ENCODE measurements at regions not wholly inside any gene's neighbourhood (a gene's known extent, or its start where the extent isn't known, plus 50 kb on each side); places are given as distances from the start of the nearest gene placed in this dataset.

DNA sequence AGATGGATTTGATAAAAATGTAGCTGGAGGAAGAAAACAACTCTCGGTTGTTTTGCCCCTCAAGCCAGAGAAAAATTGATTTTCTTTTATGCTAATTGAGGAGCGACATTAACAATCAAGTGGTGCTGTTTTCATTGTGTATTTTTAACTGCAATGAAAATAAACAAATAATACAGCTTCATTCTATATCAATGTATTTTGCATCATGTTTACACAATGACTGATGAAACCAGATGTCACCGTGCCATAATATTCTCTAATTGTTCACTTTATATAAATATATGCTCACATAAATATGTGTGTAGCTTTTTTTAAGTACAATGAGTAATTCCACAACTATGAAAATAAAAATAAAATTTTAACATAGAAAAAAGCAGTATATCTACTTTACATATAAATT is 139.0 kb upstream of the PRDM9 start:
- H4K20me1 ChIP-seq (ENCODE audit: control insufficient read depth, insufficient read depth, insufficient read length): no peaks in the 10 kb centered on the region
- Mint-ChIP-seq H3K9me3 (no peaks in the 10 kb centered on the region; a peak in 1 of 5 replicates), H3K36me3 (ENCODE audit: insufficient read depth in 1 of 3, low read depth in 3 of 3) (no peaks in the 10 kb centered on the region; a peak in 1 of 7 replicates), H3K27me3 (ENCODE audit: low read depth) (no peaks in the 10 kb centered on the region), H3K4me3 (no peak overlapping the region), H3K4me1 (peaks cover 0 to 3% of the 10 kb centered on the region in 2 experiments; a peak in 1 of 4 replicates), H3K27ac (no peak overlapping the region)
- no peak overlapping the region for H3K14ac ChIP-seq (ENCODE audit: insufficient read depth, low read length)
- no peaks in the 10 kb centered on the region for H3K9me3 ChIP-seq (ENCODE audit: control insufficient read depth, low read depth, low read length)
- no peak overlapping the region for H4K5ac ChIP-seq (ENCODE audit: insufficient read length, low read depth, low read length)
- no peak overlapping the region for H3T11ph ChIP-seq (ENCODE audit: low read length)
- H4K8ac ChIP-seq (replicated peaks; ENCODE audit: insufficient read length, low read depth, low read length): no peak overlapping the region
- TF ChIP-seq, protein P1, sequence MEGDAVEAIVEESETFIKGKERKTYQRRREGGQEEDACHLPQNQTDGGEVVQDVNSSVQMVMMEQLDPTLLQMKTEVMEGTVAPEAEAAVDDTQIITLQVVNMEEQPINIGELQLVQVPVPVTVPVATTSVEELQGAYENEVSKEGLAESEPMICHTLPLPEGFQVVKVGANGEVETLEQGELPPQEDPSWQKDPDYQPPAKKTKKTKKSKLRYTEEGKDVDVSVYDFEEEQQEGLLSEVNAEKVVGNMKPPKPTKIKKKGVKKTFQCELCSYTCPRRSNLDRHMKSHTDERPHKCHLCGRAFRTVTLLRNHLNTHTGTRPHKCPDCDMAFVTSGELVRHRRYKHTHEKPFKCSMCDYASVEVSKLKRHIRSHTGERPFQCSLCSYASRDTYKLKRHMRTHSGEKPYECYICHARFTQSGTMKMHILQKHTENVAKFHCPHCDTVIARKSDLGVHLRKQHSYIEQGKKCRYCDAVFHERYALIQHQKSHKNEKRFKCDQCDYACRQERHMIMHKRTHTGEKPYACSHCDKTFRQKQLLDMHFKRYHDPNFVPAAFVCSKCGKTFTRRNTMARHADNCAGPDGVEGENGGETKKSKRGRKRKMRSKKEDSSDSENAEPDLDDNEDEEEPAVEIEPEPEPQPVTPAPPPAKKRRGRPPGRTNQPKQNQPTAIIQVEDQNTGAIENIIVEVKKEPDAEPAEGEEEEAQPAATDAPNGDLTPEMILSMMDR (conservative IDR thresholded peaks at IDR 0.05): no peak
- H2BK12ac ChIP-seq (ENCODE audit: insufficient read length, low read depth, low read length): no peak overlapping the region
- no peak overlapping the region for H2AFZ ChIP-seq (ENCODE audit: low read length)
- no CpG with 5 or more reads among the region's 3 CpGs for WGBS (ENCODE audit: extremely low coverage, insufficient read length, low lambda C conversion rate)
- H3K4ac ChIP-seq (ENCODE audit: low read depth, low read length): no peak overlapping the region
- no peaks in the 10 kb centered on the region for H3K79me2 ChIP-seq (ENCODE audit: insufficient read depth, low read length)
- no peaks in the 10 kb centered on the region for H3K4me1 ChIP-seq (ENCODE audit: insufficient read depth, low read length)
- H2BK20ac ChIP-seq (ENCODE audit: low read depth, low read length, poor library complexity, severe bottlenecking): no peak overlapping the region
- no peak overlapping the region for H3K18ac ChIP-seq (ENCODE audit: insufficient read length, low read depth, low read length)
- no peak overlapping the region for H4K91ac ChIP-seq (ENCODE audit: insufficient read length, low read depth, low read length)
- H3K27ac ChIP-seq (ENCODE audit: insufficient read length, low read depth, low read length): no peak overlapping the region
- H2BK5ac ChIP-seq (ENCODE audit: insufficient read length, low read length): no peak overlapping the region
- no peak overlapping the region for H3K56ac ChIP-seq (ENCODE audit: insufficient read length, low read depth, low read length)
- no peak overlapping the region for H2BK120ac ChIP-seq (ENCODE audit: low read depth, low read length, poor library complexity, severe bottlenecking)
- no peak overlapping the region for H3K9ac ChIP-seq (ENCODE audit: extremely low read depth, insufficient read length, low read length)
- H3K79me1 ChIP-seq (ENCODE audit: insufficient read depth, low read depth, low read length, poor library complexity, severe bottlenecking): no peaks in the 10 kb centered on the region
- no peak overlapping the region for H3K23ac ChIP-seq (ENCODE audit: insufficient read length, low read depth, low read length)
- DNase-seq: no peak
- no peaks in the 10 kb centered on the region for H3K27me3 ChIP-seq (ENCODE audit: insufficient read depth, low read length)
- H3K23me2 ChIP-seq (ENCODE audit: insufficient read length, low read depth, low read length, poor library complexity, severe bottlenecking): no peaks in the 10 kb centered on the region
- no peak overlapping the region for H2BK15ac ChIP-seq (ENCODE audit: low read depth, low read length)
- no peak overlapping the region for H2AK5ac ChIP-seq (ENCODE audit: insufficient read length, low read length)
- no peak overlapping the region for H3K4me2 ChIP-seq (ENCODE audit: insufficient read depth, insufficient read length, low read length)

Measured in H9 (cell line).